ENCODE measurements at regions not wholly inside any gene's neighbourhood (a gene's known extent, or its start where the extent isn't known, plus 50 kb on each side); places are given as distances from the start of the nearest gene placed in this dataset.

DNA sequence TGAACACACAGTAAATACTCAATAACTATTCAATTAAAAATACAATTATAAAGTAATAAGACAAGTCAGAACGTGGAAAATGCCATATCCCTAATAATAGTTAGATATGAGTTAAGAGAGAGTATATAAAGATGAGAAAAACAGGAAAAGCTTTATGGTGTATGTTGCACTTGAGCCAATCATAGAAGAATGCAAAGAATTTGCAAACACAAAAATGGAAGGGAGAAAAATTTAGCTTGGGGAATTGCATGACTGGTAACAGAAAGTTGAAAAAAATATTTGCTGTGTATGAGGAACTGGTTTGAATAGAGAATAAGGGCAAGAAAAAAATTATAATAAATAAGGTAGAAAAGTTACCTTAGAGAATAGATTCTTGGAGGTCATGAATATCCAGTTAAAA, 739.6 kb upstream of the CXADR start:
- DNase-seq (no peak), ATAC-seq (no peak)
- no peak overlapping the region for H3K27ac ChIP-seq
- H3K9me3 ChIP-seq: no peaks in the 10 kb centered on the region
- TF ChIP-seq, protein P1, sequence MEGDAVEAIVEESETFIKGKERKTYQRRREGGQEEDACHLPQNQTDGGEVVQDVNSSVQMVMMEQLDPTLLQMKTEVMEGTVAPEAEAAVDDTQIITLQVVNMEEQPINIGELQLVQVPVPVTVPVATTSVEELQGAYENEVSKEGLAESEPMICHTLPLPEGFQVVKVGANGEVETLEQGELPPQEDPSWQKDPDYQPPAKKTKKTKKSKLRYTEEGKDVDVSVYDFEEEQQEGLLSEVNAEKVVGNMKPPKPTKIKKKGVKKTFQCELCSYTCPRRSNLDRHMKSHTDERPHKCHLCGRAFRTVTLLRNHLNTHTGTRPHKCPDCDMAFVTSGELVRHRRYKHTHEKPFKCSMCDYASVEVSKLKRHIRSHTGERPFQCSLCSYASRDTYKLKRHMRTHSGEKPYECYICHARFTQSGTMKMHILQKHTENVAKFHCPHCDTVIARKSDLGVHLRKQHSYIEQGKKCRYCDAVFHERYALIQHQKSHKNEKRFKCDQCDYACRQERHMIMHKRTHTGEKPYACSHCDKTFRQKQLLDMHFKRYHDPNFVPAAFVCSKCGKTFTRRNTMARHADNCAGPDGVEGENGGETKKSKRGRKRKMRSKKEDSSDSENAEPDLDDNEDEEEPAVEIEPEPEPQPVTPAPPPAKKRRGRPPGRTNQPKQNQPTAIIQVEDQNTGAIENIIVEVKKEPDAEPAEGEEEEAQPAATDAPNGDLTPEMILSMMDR (IDR thresholded peaks at IDR 0.05): no peak
- H3K4me1 ChIP-seq: no peaks in the 10 kb centered on the region
- no peak overlapping the region for H3K4me3 ChIP-seq
- intact Hi-C loops (cut with DNase I): no loop called here
- no peaks in the 10 kb centered on the region for H3K36me3 ChIP-seq
- H3K27me3 ChIP-seq: no peaks in the 10 kb centered on the region

DNA sequence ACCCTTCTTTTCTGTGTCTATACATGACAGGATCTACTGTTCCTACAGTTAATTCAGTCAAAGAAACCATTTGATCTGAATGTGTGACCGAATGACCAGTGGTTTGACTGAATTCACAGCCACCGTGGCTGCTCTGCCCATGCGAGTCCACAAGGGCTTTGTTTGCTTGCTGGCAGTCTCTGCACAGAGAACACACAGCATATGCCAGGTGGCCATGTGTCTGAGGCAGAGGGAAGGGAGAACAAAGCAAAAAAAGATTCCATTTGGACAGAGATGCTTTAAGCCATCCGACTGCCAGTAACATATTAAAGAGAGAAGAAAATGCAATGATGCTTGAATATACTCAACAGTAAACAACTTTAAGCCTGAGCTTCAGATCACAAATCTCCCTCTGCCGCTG, 737.8 kb upstream of the CXADR start:
- no peak for DNase-seq
- intact Hi-C loops (cut with DNase I): no loop called here
- H3K36me3 ChIP-seq: no peaks in the 10 kb centered on the region
- H3K27ac ChIP-seq: no peak overlapping the region
- no peaks in the 10 kb centered on the region for H3K27me3 ChIP-seq
- H3K9me3 ChIP-seq: no peaks in the 10 kb centered on the region
- no peak for ATAC-seq
- TF ChIP-seq, protein P1 (IDR thresholded peaks at IDR 0.05): no peak
- H3K4me3 ChIP-seq: no peak overlapping the region
- no peaks in the 10 kb centered on the region for H3K4me1 ChIP-seq

DNA sequence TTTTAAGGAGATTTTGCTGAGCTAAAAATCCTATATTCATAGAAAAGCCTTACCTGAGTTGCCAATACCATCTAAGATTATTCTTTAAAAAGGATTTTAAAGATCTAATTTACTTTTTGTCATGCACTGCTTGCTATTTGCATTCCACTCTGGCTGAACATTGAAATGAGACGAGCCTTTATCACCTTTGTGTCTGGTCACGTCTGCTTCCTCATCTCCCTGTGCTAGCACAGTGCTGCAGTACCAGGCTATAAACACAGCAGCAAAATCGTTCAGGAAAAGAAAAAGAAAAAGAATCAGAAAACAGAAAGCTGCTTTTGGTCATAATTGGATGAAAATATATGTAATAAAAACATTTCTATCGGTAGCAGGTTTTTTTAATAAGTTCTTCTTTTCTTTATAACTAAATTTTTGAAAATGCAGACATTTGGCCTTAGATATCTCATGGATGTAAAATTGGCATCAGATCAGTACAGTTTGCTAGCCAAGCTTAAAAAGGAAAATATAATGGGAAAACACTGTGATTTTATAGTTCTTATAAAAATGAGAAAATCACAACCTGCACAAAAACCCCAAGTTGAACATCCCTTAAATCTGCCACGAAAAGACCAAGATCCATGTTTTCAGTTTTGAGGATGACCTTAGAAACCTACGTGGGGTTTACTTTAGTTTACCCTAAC, 735.7 kb upstream of the CXADR start:
- ATAC-seq (no peak), DNase-seq (no peak)
- Histone ChIP-seq H3K4me1 (no peaks in the 10 kb centered on the region), H3K27ac (no peak overlapping the region), H3K9me3 (no peaks in the 10 kb centered on the region), H3K4me3 (no peak overlapping the region), H3K36me3 (no peaks in the 10 kb centered on the region), H3K27me3 (no peaks in the 10 kb centered on the region)
- TF ChIP-seq, protein P1 (IDR thresholded peaks at IDR 0.05): no peak
- intact Hi-C loops (cut with DNase I): no loop called here

DNA sequence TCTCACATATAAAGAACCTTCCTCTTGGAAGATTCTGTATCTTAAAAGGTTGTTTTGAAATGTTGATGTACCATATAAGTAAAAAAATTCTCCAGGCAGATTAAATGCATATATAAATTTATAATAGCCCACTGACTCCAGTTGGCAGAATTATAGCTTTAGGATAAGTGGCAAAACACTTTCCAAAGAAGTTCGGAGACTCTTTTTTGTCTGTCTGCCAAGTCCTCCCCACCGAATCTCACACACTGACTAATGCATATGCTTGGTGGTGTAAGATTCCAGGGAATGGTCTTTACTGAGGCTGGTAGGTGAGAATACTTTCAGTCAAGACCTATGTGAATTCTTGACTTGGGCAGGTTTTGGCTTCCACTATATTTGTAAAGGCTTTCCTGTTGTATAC, 724.3 kb upstream of the CXADR start:
- no peak overlapping the region for H3K4me3 ChIP-seq
- no peak overlapping the region for H3K27ac ChIP-seq
- ATAC-seq (no peak), DNase-seq (no peak)
- TF ChIP-seq, protein P1 (IDR thresholded peaks at IDR 0.05): no peak
- H3K36me3 ChIP-seq: no peaks in the 10 kb centered on the region
- H3K9me3 ChIP-seq: no peaks in the 10 kb centered on the region
- no peaks in the 10 kb centered on the region for H3K4me1 ChIP-seq
- intact Hi-C loops (cut with DNase I): no loop called here
- H3K27me3 ChIP-seq: no peaks in the 10 kb centered on the region

DNA sequence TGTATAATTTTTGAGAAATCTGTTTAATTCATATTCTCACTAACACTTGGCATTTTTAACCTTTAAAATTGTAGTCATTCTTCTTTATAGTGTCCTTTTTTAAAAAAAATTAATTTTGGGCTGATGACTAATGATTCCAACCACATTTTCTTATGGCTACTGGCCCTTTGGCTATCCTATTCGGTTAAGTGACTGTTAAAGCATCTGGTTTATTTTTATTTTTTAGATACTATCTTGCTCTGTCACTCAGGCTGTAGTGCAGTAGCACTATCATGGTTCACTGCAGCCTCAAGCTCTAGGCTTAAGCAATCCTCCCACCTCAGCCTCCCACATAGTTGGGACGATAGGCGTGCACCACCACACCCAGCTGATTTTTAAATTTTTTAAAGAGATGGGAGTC, 723.2 kb upstream of the CXADR start:
- H3K4me1 ChIP-seq: no peaks in the 10 kb centered on the region
- no peak overlapping the region for H3K27ac ChIP-seq
- ATAC-seq (no peak), DNase-seq (no peak)
- H3K36me3 ChIP-seq: no peaks in the 10 kb centered on the region
- no peak overlapping the region for H3K4me3 ChIP-seq
- intact Hi-C loops (cut with DNase I): no loop called here
- H3K9me3 ChIP-seq: no peaks in the 10 kb centered on the region
- TF ChIP-seq, protein P1 (IDR thresholded peaks at IDR 0.05): no peak
- H3K27me3 ChIP-seq: no peaks in the 10 kb centered on the region

DNA sequence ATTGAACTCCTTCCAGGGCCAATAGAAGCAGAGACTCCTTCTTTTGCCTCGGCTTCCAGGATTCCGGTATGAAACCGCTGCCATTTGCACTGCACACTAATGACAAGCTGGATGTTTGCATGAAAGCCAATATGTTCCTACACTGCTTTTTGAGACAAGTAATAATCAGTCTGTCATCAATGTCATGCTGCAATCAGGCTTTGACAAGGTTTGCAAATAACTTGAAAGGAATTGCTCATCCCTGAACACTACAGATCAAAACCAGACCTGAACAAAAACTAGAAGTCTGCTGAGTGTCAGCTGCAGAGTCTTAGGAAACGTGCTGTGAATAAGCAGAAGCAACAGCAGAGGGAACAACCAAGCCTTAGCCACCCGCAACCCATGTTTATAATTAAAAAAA, 720.7 kb upstream of the CXADR start:
- Histone ChIP-seq H3K36me3 (no peaks in the 10 kb centered on the region), H3K9me3 (no peaks in the 10 kb centered on the region), H3K27ac (no peak overlapping the region), H3K27me3 (no peaks in the 10 kb centered on the region), H3K4me1 (no peaks in the 10 kb centered on the region), H3K4me3 (no peak overlapping the region)
- TF ChIP-seq, protein P1 (IDR thresholded peaks at IDR 0.05): no peak
- intact Hi-C loops (cut with DNase I): no loop called here
- ATAC-seq (no peak), DNase-seq (no peak)
